ENCODE measurements at regions not wholly inside any gene's neighbourhood (a gene's known extent, or its start where the extent isn't known, plus 50 kb on each side); places are given as distances from the start of the nearest gene placed in this dataset.

- intact Hi-C loops (cut with micrococcal nuclease): loop anchor here (2.0 kb wide), 1 partner anchor 45 kb away; no protein-coding TSS in a partner anchor
Observed at GRCh38 chr2:134135793-134136192, 118.1 kb upstream of the MGAT5 start.

DNA sequence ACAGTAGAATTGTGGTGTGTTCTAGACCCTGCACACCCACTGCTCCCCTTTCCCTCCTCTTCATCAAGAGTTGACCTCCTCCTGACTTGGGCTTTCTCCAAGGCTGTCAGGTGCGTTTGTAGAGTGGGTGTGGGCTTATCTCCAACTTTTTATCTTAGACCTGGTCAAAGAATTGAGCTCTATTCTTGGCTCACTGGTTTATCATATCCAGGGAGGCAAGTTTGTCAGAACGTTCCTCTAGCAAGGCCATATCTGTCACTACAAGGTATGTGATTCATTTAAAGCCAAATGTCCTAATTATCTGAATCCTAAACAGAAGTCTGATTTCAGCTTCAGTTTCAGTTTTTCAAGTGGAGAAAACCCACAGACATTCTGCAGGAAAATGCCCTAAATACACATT lies 117.1 kb upstream of the MGAT5 start:
- intact Hi-C loops (cut with micrococcal nuclease): loop anchor here (2.0 kb wide), 1 partner anchor 44 kb away; no protein-coding TSS in a partner anchor

GRCh38 chr2:134137182-134137611 lies 116.7 kb upstream of the MGAT5 start:
- intact Hi-C loops (cut with micrococcal nuclease): loop anchor here (2.0 kb wide), 1 partner anchor 44 kb away; no protein-coding TSS in a partner anchor

DNA sequence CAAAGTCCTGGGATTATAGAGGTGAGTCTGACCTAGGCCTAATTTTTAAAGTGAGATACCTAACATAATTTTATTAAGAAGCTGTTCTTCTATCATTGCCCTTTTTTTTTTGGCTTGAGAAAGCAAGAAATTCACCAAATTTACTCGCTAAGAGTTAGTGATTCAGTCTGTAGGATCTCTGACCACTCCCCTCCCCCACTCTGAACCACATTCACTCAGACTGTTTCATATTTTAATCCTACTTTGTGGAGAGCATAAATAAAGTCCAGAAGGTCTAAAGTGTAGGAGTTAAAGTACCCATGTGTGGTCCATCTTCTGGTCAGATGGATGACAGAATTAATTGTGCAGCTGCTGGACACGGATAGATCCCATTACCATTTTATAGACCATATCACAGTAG lies 115.8 kb upstream of the MGAT5 start:
- intact Hi-C loops (cut with micrococcal nuclease): no loop called here

- intact Hi-C loops (cut with micrococcal nuclease): no loop called here
Observed at GRCh38 chr2:134139611-134140010, 114.3 kb upstream of the MGAT5 start.

DNA sequence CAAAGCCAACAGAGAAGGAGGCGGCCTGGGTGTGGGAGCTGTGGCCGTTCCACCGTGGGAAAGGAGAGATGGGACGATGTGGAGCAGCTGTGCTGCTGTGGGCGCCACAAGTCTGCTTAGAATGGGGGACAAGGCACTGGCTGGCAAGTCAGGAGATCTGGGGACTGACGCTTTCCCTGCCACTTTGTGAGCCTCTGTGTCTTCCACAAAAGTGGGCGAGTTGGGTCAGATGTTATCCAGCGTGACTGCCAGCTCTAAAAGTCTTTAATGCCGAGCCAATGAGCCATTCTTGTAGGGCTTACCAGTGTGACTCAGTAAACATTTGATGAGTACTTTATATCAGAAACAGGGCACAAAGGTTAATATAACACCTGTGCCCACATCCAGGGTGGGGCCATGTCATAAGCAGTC lies 113.6 kb upstream of the MGAT5 start:
- intact Hi-C loops (cut with micrococcal nuclease): no loop called here

DNA sequence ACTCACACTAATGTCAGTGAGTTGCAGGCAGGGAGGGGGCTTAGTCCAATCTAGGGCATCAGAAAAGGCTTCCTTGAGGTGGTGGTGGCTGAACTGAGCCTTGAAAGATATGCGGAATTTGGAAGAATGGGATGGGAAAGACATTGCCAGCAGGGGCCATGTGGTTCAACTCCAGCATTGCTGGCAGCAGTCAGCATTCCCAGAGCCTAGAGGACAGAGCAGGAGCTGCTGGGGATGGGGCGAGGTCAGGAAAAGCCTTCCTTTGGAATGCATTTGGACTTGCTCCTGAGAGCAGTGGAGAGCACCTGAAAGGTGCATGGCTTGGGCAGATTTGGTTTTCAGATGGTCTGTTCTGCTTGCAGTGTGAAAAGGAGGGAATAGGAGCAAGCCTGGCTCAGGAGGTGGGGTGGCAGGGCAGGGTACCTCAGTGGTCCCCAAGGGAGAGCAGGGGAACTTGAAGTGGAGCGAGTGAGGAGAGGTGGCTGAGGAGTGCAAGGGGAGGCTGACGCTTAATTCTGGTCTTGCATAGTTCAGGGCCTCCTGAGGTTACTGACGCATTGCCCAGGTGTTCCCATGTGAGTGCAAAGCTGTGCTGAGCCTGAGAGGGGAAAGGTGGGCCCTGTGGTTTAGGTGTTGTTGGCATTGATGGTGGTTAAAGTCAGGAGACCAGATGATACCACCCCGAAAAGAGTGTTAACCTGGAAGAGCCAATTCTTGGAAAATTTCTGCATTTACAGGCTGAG lies 112.1 kb upstream of the MGAT5 start:
- intact Hi-C loops (cut with micrococcal nuclease): no loop called here

DNA sequence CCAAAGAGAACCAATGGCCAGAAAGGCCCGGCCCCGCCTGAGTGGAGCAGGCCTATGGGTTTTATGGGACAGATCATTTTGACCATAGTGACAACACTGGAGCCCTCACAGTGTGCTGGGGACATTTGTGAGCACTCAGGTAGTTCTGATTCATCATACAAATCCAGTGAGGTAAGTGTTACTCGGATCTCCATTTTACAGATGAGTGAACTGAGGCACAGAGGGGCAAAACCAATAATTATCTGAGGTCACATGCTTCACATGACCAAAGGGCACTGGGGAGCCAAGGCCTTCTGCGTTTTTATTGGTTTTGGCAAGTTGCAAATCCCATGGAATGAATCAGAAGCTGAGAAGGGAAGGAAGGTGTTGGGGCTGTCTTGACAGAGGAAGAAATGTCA lies 111.5 kb upstream of the MGAT5 start:
- intact Hi-C loops (cut with micrococcal nuclease): no loop called here

GRCh38 chr2:134142903-134143302 lies 111.0 kb upstream of the MGAT5 start:
- intact Hi-C loops (cut with micrococcal nuclease): no loop called here

- intact Hi-C loops (cut with micrococcal nuclease): no loop called here
Observed at GRCh38 chr2:134143568-134143967, 110.3 kb upstream of the MGAT5 start.

DNA sequence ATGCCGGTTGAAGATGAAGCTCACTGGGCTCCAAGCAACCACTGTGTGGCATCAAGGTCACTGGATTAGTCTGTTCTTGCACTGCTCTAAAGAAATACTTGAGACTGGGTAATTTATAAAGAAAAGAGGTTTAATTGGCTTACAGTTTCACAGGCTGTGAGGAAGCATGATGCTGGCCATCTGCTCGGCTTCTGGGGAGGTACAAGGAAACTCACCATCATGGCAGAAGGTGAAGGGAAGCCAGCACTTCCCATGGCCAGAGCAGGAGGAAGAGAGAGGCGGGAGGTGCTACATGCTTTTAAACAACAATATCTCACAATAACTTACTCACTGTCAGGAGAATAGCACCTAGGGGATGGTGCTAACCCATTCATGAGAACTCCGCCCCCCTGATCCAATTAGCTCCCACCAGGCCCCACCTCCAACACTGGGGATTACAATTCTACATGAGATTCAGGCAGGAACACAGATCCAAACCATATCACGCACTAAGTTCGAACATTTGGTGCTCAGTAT lies 109.7 kb upstream of the MGAT5 start:
- intact Hi-C loops (cut with micrococcal nuclease): no loop called here

GRCh38 chr2:134144651-134145050 lies 109.2 kb upstream of the MGAT5 start:
- intact Hi-C loops (cut with micrococcal nuclease): no loop called here

- intact Hi-C loops (cut with micrococcal nuclease): no loop called here
Observed at GRCh38 chr2:134145519-134145918, 108.4 kb upstream of the MGAT5 start.

GRCh38 chr2:134146161-134146560 lies 107.7 kb upstream of the MGAT5 start:
- intact Hi-C loops (cut with micrococcal nuclease): no loop called here

GRCh38 chr2:134146620-134147019 lies 107.3 kb upstream of the MGAT5 start:
- intact Hi-C loops (cut with micrococcal nuclease): no loop called here

DNA sequence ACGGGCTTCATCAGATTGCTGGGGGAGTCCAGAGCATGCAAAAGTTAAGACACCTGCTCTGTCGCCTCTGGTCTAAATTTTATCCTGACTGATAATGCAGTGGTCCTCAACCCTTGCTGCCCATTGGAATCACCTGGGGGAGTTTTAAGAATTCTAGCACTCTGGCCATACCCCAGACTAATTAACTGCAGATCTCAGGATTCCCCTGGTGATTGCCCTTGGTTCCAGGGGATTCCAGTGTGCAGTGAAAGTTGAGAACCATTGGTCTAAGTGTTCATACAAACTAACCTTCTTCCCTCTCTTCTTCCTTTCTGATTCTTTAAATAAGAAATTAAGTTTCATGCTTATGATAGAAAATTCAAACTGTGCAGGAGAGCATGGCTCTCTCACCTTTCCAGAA lies 105.7 kb upstream of the MGAT5 start:
- intact Hi-C loops (cut with micrococcal nuclease): no loop called here

DNA sequence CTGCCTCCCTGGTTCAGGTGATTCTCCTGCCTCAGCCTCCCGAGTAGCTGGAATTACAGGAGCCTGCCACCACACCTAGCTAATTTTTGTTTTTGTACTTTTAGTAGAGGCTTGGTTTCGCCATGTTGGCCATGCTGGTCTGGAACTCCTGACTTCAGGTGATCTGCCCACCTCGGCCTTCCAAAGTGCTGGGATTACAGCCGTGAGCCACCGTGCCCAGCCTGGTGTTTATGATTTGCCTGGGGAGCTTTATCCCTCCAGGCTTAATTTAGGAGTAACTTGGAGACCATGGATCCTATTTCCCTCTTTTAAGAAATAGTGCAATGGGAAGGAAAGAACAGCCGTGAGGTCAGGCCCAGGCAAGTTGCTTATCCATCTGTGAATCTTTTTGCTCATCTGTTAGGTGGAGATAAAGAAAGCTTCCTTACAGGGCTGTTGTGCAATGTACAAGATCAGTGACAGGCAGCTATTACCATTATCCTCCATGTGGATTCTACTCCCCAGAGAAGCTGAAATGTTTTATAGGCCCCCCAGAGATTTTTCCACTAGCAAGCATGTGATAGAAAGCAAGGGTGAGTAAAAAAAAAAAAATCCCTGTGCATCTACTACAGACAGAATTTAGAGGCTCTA lies 104.9 kb upstream of the MGAT5 start:
- intact Hi-C loops (cut with micrococcal nuclease): no loop called here

- intact Hi-C loops (cut with micrococcal nuclease): no loop called here
Observed at GRCh38 chr2:134149904-134150303, 104.0 kb upstream of the MGAT5 start.

DNA sequence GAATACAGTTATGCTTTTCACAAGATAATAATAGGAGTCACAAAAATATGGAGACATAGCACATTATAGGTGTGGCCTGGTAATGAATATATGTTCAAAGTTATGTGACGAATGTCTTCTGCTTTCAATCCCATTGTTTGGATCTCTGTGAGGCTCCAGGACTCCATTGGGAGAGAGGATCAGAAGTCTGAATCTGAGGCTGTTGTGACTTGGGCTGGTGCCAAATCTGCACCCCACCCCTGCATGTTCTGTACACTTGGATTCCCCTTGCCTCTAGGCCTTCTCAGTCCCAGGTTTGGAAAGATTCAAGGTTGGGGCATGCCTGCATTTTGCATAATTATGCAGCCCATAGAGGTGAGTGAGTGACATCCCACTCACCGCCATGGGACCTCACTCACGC lies 103.1 kb upstream of the MGAT5 start:
- intact Hi-C loops (cut with micrococcal nuclease): no loop called here

DNA sequence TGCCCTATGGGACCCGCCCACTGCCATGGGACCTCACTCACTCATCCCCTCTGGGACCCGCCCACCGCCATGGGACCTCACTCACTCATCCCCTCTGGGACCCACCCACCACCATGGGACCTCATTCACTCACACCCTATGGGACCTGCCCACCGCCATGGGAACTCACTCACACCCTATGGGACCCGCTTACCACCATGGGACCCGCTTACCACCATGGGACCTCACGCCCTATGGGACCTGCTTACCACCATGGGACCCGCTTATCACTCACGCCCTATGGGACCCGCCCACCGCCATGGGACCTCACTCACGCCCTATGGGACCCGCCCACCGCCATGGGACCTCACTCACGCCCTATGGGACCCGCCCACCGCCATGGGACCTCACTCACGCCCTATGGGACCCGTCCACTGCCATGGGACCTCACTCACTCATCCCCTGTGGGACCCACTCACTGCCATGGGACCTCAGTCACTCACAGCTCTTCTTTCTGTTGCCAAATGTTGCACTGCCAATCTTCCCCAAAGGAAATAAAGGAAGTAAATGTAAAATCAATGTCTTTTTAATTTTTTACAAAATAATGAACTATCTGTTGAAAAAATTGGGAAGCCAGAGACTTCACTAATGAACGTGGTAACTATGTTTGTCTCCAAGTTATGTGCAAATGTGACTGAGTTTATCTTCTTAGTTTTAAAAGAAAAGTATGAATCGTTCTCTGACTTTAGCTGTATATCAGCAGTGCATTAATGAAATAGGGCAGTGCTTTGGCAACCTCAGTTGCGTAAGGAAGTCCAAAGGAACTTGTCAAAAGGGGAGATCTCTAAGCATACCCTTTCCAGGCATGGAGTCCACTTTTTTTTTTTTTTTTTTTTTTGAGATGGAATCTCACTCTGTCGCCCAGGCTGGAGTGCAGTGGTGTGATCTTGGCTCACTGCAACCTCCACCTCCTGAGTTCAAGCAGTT lies 101.5 kb upstream of the MGAT5 start:
- intact Hi-C loops (cut with micrococcal nuclease): no loop called here

DNA sequence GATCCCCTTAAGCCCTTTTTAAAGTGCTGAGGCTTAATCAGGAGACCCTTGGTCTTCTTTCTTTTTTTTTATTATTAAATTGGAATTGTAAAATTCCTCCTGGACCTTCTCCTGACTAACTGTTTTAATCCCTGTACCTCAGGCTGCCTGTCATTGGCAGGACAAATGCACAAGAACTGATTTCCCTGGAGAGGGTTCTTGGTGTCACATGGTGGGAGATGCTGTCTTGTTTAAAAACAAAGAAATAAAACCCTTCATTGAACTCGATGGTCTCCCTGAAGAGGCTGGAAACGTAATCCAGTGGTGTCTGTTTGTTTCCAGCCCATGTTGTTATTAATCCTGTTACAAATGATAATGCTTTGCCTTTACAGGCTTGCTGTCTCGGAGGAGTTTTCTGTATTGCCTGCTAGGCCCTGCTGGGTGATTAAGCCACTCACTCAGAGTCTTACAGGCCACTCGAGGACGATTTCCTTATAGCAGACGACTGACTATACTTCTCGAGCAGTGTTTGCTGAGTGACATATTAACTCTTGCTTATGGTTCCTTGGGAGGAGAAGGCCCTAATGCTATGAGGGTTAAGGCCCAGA lies 100.5 kb upstream of the MGAT5 start:
- intact Hi-C loops (cut with micrococcal nuclease): no loop called here

Data from T-helper 1 cell treated with Interleukin-12 subunit alpha and Interleukin-12 subunit beta and Interleukin-4 antibody, amounts not matched to agents 30 ng/mL and 1 ng/mL, for 36 hours (primary cell).